HepG2 (cell line): ENCODE measurements at regions not wholly inside any gene's neighbourhood (a gene's known extent, or its start where the extent isn't known, plus 50 kb on each side); places are given as distances from the start of the nearest gene placed in this dataset.

Experiments
- ATAC-seq: fragments of 200-7000 bp; cut with Tn5 transposase; 3 replicates; pipeline ENCODE4 v1.9.1; 2020; ENCODE audit warnings: mild to moderate bottlenecking, moderate library complexity
- BruUV-seq: library from RNA; stranded (reverse); fragments of 400-500 nt; replicated peaks from 2 replicates; lab custom pipeline; 2021; lab: Mats Ljungman, UMichigan
- CTCF ChIA-PET: fragments of 300-600 bp; formaldehyde crosslinking; extraction: SDS; loops from one replicate; lab custom pipeline; 2021; ENCODE audit warnings: low total read pairs, inconsistent platforms, low intra/inter-chr PET ratio; lab: Yijun Ruan, JAX
- POLR2A ChIA-PET: fragments of 350-600 bp; sonication (Branson Sonifier 250); formaldehyde crosslinking; loops from one replicate; lab custom pipeline; 2020; ENCODE audit warnings: antibody characterized with exemption, inconsistent platforms; lab: Yijun Ruan, JAX
- DNase-seq: peaks from one replicate; pipeline ENCODE4 v3.0.0-alpha.2; 2015; ENCODE audit warnings: low spot score
- FAIRE-seq: peaks from 3 replicates; lab custom pipeline; 2011; peaks lifted over from hg19 to GRCh38; lab: Jason Lieb, UNC
- H2AFZ ChIP-seq: one replicate; pipeline ENCODE4 v1.6.1; 2011; ENCODE audit warnings: low read length, inconsistent platforms
- H3K27ac ChIP-seq: fragments of 300-600 bp; 3 replicates; pipeline ENCODE4 v1.8.0; 2011; ENCODE audit warnings: mixed run types, mild to moderate bottlenecking, mixed read lengths, low read length, inconsistent platforms; ENCODE audit not compliant: insufficient read depth; ENCODE audit errors: extremely low read length
- H3K27me3 ChIP-seq, 2 experiments: fragments of 200-600 bp in 1 of 2; 2 replicates in 1 of 2; 3 replicates in 1 of 2; pipeline versions ENCODE4 v1.6.0 to v1.8.0; 2011; ENCODE audit warnings: low read length in 2 of 2, mild to moderate bottlenecking in 2 of 2, moderate library complexity in 2 of 2, inconsistent platforms in 1 of 2; ENCODE audit not compliant: insufficient read depth in 2 of 2, control insufficient read depth in 1 of 2
- H3K36me3 ChIP-seq, 2 experiments: fragments of 200-600 bp in 1 of 2; replicated peaks in 1 of 2; 2 replicates in 1 of 2; 3 replicates in 1 of 2; pipeline versions ENCODE4 v1.5.1 to v1.8.0; 2011; ENCODE audit warnings: low read length in 2 of 2, inconsistent platforms in 1 of 2; ENCODE audit not compliant: insufficient read depth in 2 of 2, control insufficient read depth in 1 of 2
- H3K4me1 ChIP-seq: 2 replicates; pipeline ENCODE4 v1.5.1; 2012; ENCODE audit warnings: low read length, inconsistent platforms; ENCODE audit not compliant: insufficient read depth
- H3K4me2 ChIP-seq: 2 replicates; pipeline ENCODE4 v1.6.0; 2011; ENCODE audit warnings: low read depth, low read length, inconsistent platforms
- H3K4me3 ChIP-seq, 3 experiments: fragments of 200-600 bp in 1 of 3; sonication (generic), shearing (Covaris generic) in 1 of 3; replicated peaks in 1 of 3; 2 replicates each; pipeline ENCODE4 v1.5.1; 2011 to 2016; ENCODE audit warnings: low read length in 3 of 3, inconsistent platforms in 2 of 3, low read depth in 2 of 3, mild to moderate bottlenecking in 2 of 3, control low read depth in 1 of 3, mixed read lengths in 1 of 3; ENCODE audit not compliant: insufficient read depth in 1 of 3
- H3K79me2 ChIP-seq: one replicate; pipeline ENCODE4 v1.6.1; 2011; ENCODE audit warnings: low read length, inconsistent platforms; ENCODE audit not compliant: insufficient read depth
- H3K9ac ChIP-seq: 2 replicates; pipeline ENCODE4 v1.6.0; 2011; ENCODE audit warnings: mild to moderate bottlenecking, low read depth, low read length, inconsistent platforms; ENCODE audit not compliant: insufficient read depth
- H3K9me3 ChIP-seq: 2 replicates; pipeline ENCODE4 v1.5.1; 2012; ENCODE audit warnings: mild to moderate bottlenecking, low read length
- H4K20me1 ChIP-seq: 2 replicates; pipeline ENCODE4 v1.6.0; 2011; ENCODE audit warnings: inconsistent platforms, mild to moderate bottlenecking, low read length, moderate library complexity; ENCODE audit not compliant: insufficient read depth
- ASH2L ChIP-seq: fragments of 300-600, 200-600 bp; sonication (generic); IDR thresholded peaks from 2 replicates; pipeline ENCODE4 v1.7.0; 2017; ENCODE audit warnings: low read depth, mild to moderate bottlenecking, moderate library complexity, mixed read lengths, low read length; ENCODE audit not compliant: insufficient read length
- CBX2 ChIP-seq, 2 experiments: fragments of 200-600 bp in 1 of 2; sonication (generic); formaldehyde crosslinking in 1 of 2; IDR thresholded peaks; 2 replicates each; pipeline versions ENCODE4 v1.7.0 to v1.8.1; 2018 to 2022; ENCODE audit warnings: low read depth in 2 of 2, low read length in 1 of 2, mild to moderate bottlenecking in 1 of 2, missing genetic modification reagents in 1 of 2
- HMG20A ChIP-seq: IDR thresholded peaks from 2 replicates; pipeline ENCODE4 v1.6.1; 2016; ENCODE audit warnings: borderline replicate concordance
- KLF11 ChIP-seq: IDR thresholded peaks from 2 replicates; pipeline ENCODE4 v1.6.1; 2016; ENCODE audit warnings: missing compliant biosample characterization
- TCF12 ChIP-seq, 2 experiments: fragments of 450-650 bp in 1 of 2; sonication (generic) in 1 of 2; formaldehyde crosslinking in 1 of 2; IDR thresholded peaks; 2 replicates each; pipeline versions ENCODE4 v1.6.1 to v1.8.0; 2017 to 2022; ENCODE audit warnings: antibody characterized with exemption in 1 of 2, mild to moderate bottlenecking in 1 of 2, missing genetic modification reagents in 1 of 2, moderate library complexity in 1 of 2
- ZNF124 ChIP-seq: sonication (generic); formaldehyde crosslinking; IDR thresholded peaks from 2 replicates; pipeline ENCODE4 v1.4.0; 2020; ENCODE audit warnings: missing genetic modification reagents
- WGBS: methylation state at CpG from one replicate; pipeline ENCODE4 v1.1.6; 2017; ENCODE audit warnings: low lambda C conversion rate; 5-methylcytosine and 5-hydroxymethylcytosine counted together
- in situ Hi-C: cut with HindIII; loops from 2 replicates; pipeline ENCODE4 v1.10.0; 2017; ENCODE audit warnings: low pct_unique_long_range_greater_than_20kb; ENCODE audit not compliant: extremely low pct_ligation_motif_present
- intact Hi-C: fragments of 100-400 bp; cut with micrococcal nuclease; formaldehyde crosslinking; loops from one replicate; pipeline ENCODE4 v1.10.0; 2022; ENCODE audit not compliant: unreplicated experiment
- TF ChIP-seq, protein P1 (sequence below): sonication (generic); formaldehyde crosslinking; IDR thresholded peaks from 2 replicates; pipeline ENCODE4 v1.5.1; 2020; ENCODE audit warnings: missing genetic modification reagents, mild to moderate bottlenecking, borderline replicate concordance
- TF ChIP-seq, protein P2 (sequence below): sonication (generic); formaldehyde crosslinking; IDR thresholded peaks from 2 replicates; pipeline ENCODE4 v1.9.0; 2022; ENCODE audit warnings: missing genetic modification reagents, mild to moderate bottlenecking, borderline replicate concordance
- TF ChIP-seq, protein P3 (sequence below): sonication (generic); IDR thresholded peaks from 2 replicates; pipeline ENCODE4 v1.6.1; 2016; ENCODE audit warnings: low read depth, borderline replicate concordance

DNA sequence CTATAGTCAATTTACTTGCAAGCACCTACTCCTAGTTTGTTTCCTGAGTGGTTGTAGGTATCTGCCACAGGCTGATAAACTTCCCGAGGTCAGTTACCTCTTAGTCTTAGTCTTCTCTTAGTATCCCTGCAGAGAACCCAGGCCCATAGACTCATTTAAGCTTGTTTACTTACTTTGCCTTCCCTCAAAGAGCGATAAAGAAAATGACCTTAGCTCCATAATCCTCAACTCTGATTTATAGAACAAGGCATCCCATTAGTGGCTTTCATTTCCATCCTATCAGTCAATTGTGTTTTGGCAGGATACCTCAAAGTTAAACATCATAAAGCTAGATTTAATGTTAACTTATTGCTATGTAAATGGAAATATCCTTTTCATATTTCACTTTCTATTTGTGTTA, 119.7 kb downstream of the UCHL5 start:
- intact Hi-C loops, result no loop called here
- DNase-seq, result no peak

More for the DNA sequence above, 119.7 kb downstream of the UCHL5 start:
- Histone ChIP-seq H3K27ac (no peak overlapping the region), H3K36me3 (no peaks in the 10 kb centered on the region; a peak in 1 of 5 replicates), H3K79me2 (no peaks in the 10 kb centered on the region), H4K20me1 (no peaks in the 10 kb centered on the region)
- in situ Hi-C loops, result no loop called here
- POLR2A ChIA-PET, result no interaction called here
- TF ChIP-seq, protein P1, sequence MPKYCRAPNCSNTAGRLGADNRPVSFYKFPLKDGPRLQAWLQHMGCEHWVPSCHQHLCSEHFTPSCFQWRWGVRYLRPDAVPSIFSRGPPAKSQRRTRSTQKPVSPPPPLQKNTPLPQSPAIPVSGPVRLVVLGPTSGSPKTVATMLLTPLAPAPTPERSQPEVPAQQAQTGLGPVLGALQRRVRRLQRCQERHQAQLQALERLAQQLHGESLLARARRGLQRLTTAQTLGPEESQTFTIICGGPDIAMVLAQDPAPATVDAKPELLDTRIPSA (CRISPR knock-in tag), result no peak
- TF ChIP-seq HMG20A, result no peak
- TF ChIP-seq CBX2 (IDR thresholded peaks at IDR 0.05; ENCODE audit: low read depth, low read length), result no peak
- no peak for TF ChIP-seq CBX2 (CRISPR knock-in tag; IDR thresholded peaks at IDR 0.05; ENCODE audit: low read depth)
- TF ChIP-seq, protein P2, sequence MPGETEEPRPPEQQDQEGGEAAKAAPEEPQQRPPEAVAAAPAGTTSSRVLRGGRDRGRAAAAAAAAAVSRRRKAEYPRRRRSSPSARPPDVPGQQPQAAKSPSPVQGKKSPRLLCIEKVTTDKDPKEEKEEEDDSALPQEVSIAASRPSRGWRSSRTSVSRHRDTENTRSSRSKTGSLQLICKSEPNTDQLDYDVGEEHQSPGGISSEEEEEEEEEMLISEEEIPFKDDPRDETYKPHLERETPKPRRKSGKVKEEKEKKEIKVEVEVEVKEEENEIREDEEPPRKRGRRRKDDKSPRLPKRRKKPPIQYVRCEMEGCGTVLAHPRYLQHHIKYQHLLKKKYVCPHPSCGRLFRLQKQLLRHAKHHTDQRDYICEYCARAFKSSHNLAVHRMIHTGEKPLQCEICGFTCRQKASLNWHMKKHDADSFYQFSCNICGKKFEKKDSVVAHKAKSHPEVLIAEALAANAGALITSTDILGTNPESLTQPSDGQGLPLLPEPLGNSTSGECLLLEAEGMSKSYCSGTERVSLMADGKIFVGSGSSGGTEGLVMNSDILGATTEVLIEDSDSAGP (CRISPR knock-in tag), result no peak
- TF ChIP-seq, protein P3, sequence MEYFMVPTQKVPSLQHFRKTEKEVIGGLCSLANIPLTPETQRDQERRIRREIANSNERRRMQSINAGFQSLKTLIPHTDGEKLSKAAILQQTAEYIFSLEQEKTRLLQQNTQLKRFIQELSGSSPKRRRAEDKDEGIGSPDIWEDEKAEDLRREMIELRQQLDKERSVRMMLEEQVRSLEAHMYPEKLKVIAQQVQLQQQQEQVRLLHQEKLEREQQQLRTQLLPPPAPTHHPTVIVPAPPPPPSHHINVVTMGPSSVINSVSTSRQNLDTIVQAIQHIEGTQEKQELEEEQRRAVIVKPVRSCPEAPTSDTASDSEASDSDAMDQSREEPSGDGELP, result no peak
- no peak for TF ChIP-seq ASH2L
- no peak for TF ChIP-seq KLF11 (CRISPR knock-in tag)
- no peak for TF ChIP-seq ZNF124
- no peak for TF ChIP-seq TCF12 (IDR thresholded peaks at IDR 0.05)
- TF ChIP-seq TCF12 (CRISPR knock-in tag; IDR thresholded peaks at IDR 0.05), result no peak
- TF ChIP-seq, all 625 proteins: peak for 0
- H3K27me3 ChIP-seq, result no peaks in the 10 kb centered on the region; a peak in 1 of 5 replicates
- BruUV-seq, result no TSS peak
- no peaks in the 10 kb centered on the region for H3K4me1 ChIP-seq
- CTCF ChIA-PET, result no interaction called here
- H3K4me3 ChIP-seq, result no peak overlapping the region
- WGBS, result 56% methylated on average over 2 of the region's 2 CpGs
- FAIRE-seq, result no peak
- ATAC-seq, result no peak
- no peak overlapping the region for H2AFZ ChIP-seq
- H3K9me3 ChIP-seq, result no peaks in the 10 kb centered on the region
- H3K9ac ChIP-seq, result no peak overlapping the region
- no peak overlapping the region for H3K4me2 ChIP-seq
